H1 (cell line): ENCODE measurements at regions not wholly inside any gene's neighbourhood (a gene's known extent, or its start where the extent isn't known, plus 50 kb on each side); places are given as distances from the start of the nearest gene placed in this dataset.

Source experiments
- JUND ChIP-seq: IDR thresholded peaks from 2 replicates; pipeline ENCODE4 v1.6.1; 2011; ENCODE audit warnings: mild to moderate bottlenecking, improper control_type of control experiment, low read length
- YY1 ChIP-seq: IDR thresholded peaks from 2 replicates; pipeline ENCODE4 v1.6.1; 2011; ENCODE audit warnings: low read depth, mild to moderate bottlenecking, low read length

DNA sequence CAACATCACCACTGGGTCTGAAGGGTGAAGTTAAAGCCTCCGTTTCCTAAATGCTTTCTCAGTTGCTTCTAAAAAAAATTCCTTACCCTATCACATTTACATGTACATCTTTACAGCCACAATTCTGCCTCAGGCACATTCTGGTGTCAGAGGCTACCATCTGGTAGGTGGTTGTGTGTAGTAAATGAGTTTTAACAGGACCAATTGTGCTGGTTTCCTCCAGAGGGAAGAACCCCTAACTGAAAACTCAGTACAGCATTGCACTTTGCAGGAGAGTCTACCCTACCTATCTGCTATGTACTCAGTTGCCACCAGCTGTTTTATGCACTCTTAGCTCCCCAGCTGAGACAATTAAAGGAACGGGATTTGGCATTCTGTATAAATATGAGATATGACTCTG is 1576.5 kb downstream of the PCDH9 start (continued):
- TF ChIP-seq JUND (no peak), YY1 (no peak)
